Neural progenitor cell (in vitro differentiated cells): ENCODE measurements at regions not wholly inside any gene's neighbourhood (a gene's known extent, or its start where the extent isn't known, plus 50 kb on each side); places are given as distances from the start of the nearest gene placed in this dataset.
"Not testable (repeated sequence)": the region's sequence is repeated elsewhere in the genome, so short reads cannot be mapped to it uniquely, and the experiment has no call there.

Experiments used
- EZH2 ChIP-seq: fragments of 200-600 bp; sonication (generic); IDR thresholded peaks from 2 replicates; pipeline ENCODE4 v1.6.1; 2017; ENCODE audit warnings: antibody characterized with exemption, mild to moderate bottlenecking, moderate library complexity
- EZH2phosphoT487 ChIP-seq: fragments of 200-600 bp; sonication (generic); IDR thresholded peaks from 2 replicates; pipeline ENCODE4 v1.6.1; 2017; ENCODE audit warnings: antibody characterized with exemption
- TF ChIP-seq, protein P1 (sequence below): fragments of 200-600 bp; sonication (generic); IDR thresholded peaks from 2 replicates; pipeline ENCODE4 v1.5.1; 2017; ENCODE audit warnings: antibody characterized with exemption, mild to moderate bottlenecking

DNA sequence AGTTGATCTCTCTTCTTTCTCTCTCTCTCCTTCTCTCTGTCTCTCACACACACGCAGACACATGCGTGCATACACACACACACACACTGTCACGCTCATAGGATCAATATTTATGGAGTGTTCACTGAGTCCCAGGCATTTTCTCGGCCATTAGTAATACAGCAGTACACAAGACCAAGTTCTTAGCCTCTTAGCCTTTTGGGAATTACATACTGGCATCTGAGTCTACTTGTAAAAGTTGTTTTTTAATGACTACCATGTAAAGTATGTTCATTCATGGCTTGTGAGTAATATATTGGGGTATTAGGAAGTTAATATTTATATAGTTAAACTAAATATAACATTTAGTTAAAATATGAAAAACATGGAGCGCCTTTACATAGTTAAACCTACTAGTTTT lies 2406.1 kb upstream of the PCDH20 start:
- TF ChIP-seq, protein P1, sequence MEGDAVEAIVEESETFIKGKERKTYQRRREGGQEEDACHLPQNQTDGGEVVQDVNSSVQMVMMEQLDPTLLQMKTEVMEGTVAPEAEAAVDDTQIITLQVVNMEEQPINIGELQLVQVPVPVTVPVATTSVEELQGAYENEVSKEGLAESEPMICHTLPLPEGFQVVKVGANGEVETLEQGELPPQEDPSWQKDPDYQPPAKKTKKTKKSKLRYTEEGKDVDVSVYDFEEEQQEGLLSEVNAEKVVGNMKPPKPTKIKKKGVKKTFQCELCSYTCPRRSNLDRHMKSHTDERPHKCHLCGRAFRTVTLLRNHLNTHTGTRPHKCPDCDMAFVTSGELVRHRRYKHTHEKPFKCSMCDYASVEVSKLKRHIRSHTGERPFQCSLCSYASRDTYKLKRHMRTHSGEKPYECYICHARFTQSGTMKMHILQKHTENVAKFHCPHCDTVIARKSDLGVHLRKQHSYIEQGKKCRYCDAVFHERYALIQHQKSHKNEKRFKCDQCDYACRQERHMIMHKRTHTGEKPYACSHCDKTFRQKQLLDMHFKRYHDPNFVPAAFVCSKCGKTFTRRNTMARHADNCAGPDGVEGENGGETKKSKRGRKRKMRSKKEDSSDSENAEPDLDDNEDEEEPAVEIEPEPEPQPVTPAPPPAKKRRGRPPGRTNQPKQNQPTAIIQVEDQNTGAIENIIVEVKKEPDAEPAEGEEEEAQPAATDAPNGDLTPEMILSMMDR = not testable (repeated sequence)
- TF ChIP-seq EZH2, EZH2phosphoT487: not testable (repeated sequence)
